ENCODE measurements at regions not wholly inside any gene's neighbourhood (a gene's known extent, or its start where the extent isn't known, plus 50 kb on each side); places are given as distances from the start of the nearest gene placed in this dataset.
"Not testable (repeated sequence)": the region's sequence is repeated elsewhere in the genome, so short reads cannot be mapped to it uniquely, and the experiment has no call there.

- DNase-seq (ENCODE audit: low spot score) (no peak), ATAC-seq (ENCODE audit: low FRiP score) (no peak)
- TF ChIP-seq, protein P1, sequence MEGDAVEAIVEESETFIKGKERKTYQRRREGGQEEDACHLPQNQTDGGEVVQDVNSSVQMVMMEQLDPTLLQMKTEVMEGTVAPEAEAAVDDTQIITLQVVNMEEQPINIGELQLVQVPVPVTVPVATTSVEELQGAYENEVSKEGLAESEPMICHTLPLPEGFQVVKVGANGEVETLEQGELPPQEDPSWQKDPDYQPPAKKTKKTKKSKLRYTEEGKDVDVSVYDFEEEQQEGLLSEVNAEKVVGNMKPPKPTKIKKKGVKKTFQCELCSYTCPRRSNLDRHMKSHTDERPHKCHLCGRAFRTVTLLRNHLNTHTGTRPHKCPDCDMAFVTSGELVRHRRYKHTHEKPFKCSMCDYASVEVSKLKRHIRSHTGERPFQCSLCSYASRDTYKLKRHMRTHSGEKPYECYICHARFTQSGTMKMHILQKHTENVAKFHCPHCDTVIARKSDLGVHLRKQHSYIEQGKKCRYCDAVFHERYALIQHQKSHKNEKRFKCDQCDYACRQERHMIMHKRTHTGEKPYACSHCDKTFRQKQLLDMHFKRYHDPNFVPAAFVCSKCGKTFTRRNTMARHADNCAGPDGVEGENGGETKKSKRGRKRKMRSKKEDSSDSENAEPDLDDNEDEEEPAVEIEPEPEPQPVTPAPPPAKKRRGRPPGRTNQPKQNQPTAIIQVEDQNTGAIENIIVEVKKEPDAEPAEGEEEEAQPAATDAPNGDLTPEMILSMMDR (IDR thresholded peaks at IDR 0.05): no peak
Measured at GRCh38 chr4:95779447-95779846, 60.4 kb upstream of the PDHA2 start.

- DNase-seq (ENCODE audit: low spot score) (no peak), ATAC-seq (ENCODE audit: low FRiP score) (no peak)
- TF ChIP-seq, protein P1 (IDR thresholded peaks at IDR 0.05): no peak
Measured at GRCh38 chr4:95778666-95779065, 61.2 kb upstream of the PDHA2 start.

DNA sequence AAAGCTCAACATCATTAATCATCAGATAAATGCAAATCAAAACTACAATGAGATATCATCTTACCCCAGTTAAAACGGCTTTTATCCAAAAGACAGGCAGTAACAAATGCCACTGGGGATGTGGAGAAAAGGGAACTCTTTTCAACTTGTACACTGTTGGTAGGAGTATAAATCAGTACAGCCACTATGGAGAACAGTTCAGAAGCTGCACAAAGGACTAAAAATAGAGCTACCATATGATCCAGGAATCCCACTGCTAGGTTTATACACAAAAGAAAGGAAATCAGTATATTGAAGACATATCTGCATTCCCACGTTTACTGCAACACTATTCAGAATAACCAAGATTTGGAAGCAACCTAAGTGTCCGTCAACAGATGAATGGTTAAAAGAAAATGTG, 69.3 kb upstream of the PDHA2 start:
- ATAC-seq (ENCODE audit: low FRiP score); DNase-seq (ENCODE audit: low spot score): not testable (repeated sequence)

- no peak for ATAC-seq (ENCODE audit: low FRiP score)
- TF ChIP-seq, protein P1 (IDR thresholded peaks at IDR 0.05): no peak
Measured at GRCh38 chr4:95764961-95765360, 74.9 kb upstream of the PDHA2 start.

DNA sequence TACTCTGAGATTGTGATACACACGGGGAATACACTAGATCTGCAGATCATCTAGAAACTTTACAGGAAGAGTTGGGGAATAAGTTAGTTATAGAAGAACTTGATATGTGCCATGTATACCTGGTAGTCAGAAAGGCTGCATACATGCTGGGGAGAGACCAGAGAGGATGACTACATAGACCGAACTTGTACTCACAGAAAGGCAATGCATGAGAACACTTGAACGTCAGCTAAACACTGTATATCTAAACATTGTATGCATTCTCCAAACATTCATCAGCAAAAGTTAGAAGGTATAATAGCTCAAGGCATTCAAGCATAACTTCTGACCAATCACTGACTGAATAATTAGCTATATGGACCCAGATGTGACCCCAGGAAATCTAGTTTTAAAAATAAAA, 78.0 kb upstream of the PDHA2 start:
- TF ChIP-seq, protein P1 (IDR thresholded peaks at IDR 0.05): no peak
- no peak for ATAC-seq (ENCODE audit: low FRiP score)
- DNase-seq (ENCODE audit: low spot score): no peak

More at GRCh38 chr4:95764961-95765360, 74.9 kb upstream of the PDHA2 start:
- DNase-seq (ENCODE audit: low spot score): no peak

- TF ChIP-seq, protein P1 (IDR thresholded peaks at IDR 0.05): no peak
- ATAC-seq (ENCODE audit: low FRiP score) (no peak), DNase-seq (ENCODE audit: low spot score) (no peak)
Measured at GRCh38 chr4:95761426-95761825, 78.5 kb upstream of the PDHA2 start.

DNA sequence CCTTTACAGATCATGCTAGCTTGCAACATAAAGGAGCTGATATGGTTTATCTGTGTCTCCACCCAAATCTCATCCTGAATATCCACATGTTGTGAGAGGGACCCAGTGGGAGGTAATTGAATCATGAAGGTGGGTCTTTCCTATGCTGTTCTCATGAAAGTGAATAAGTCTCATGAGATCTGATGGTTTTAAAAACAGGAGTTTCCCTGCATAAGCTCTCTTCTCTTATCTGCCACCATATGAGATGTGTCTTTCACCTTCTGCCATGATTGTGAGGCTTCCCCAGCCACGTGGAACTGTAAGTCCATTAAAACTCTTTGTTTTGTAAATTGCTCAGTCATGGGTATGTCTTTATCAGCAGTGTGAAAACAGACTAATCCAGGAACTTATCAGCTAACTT, 79.2 kb upstream of the PDHA2 start:
- not testable (repeated sequence) for DNase-seq (ENCODE audit: low spot score); ATAC-seq (ENCODE audit: low FRiP score)

DNA sequence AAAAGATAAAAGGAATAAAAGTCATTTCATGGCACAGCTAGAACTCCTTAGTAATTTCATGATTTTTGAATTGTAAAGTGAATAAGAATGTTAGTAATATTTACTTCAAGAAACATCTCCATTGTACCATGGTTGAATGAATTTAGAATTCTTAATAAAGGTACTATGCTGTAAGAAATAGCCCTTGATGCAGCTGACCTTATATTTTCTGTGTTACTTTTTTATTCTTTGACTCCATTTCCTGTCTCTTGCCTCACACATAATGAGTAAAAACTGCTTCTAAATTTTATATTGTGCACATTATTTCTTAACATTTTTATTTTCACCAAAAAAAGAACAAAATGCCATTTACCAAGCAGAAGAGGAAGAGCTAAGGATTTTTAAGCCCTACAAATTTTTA, 81.9 kb upstream of the PDHA2 start:
- ATAC-seq (ENCODE audit: low FRiP score) (no peak), DNase-seq (ENCODE audit: low spot score) (no peak)
- TF ChIP-seq, protein P1 (IDR thresholded peaks at IDR 0.05): no peak

Measured in omental fat pad (tissue), 3 donors.